ENCODE measurements at regions not wholly inside any gene's neighbourhood (a gene's known extent, or its start where the extent isn't known, plus 50 kb on each side); places are given as distances from the start of the nearest gene placed in this dataset.

DNA sequence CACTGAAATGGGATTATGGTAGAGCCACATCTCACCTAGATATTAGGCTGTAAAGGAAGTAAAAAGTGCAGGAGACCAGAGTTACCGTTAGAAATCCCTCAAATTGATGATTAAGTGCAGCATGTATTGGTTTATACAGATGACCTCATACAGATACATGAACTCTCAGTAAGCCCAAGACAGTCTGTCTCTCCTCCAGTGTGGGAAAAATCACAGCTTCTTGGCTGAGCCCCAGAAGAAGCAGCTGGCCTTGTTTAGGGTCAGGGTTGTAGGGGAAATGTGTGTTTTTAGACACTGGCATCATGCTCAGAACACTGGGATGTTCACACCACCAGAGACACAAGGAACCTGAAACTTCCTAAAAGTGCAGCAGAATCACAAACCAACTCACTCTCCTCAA is 135.9 kb downstream of the KATNIP start:
- TF ChIP-seq, protein P1, sequence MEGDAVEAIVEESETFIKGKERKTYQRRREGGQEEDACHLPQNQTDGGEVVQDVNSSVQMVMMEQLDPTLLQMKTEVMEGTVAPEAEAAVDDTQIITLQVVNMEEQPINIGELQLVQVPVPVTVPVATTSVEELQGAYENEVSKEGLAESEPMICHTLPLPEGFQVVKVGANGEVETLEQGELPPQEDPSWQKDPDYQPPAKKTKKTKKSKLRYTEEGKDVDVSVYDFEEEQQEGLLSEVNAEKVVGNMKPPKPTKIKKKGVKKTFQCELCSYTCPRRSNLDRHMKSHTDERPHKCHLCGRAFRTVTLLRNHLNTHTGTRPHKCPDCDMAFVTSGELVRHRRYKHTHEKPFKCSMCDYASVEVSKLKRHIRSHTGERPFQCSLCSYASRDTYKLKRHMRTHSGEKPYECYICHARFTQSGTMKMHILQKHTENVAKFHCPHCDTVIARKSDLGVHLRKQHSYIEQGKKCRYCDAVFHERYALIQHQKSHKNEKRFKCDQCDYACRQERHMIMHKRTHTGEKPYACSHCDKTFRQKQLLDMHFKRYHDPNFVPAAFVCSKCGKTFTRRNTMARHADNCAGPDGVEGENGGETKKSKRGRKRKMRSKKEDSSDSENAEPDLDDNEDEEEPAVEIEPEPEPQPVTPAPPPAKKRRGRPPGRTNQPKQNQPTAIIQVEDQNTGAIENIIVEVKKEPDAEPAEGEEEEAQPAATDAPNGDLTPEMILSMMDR (IDR thresholded peaks at IDR 0.05; ENCODE audit: poor library complexity), result no peak
- no peak for TF ChIP-seq EZH2 (IDR thresholded peaks at IDR 0.05; ENCODE audit: borderline replicate concordance)
